Ascending aorta (tissue), 2 donors: ENCODE measurements at regions not wholly inside any gene's neighbourhood (a gene's known extent, or its start where the extent isn't known, plus 50 kb on each side); places are given as distances from the start of the nearest gene placed in this dataset.

ENCODE experiments used
- DNase-seq, 2 donors: peaks; one replicate each; pipeline ENCODE4 v3.0.0-alpha.2; 2019; ENCODE audit warnings: low spot score in 2 of 2
- H3K27ac ChIP-seq, 2 donors: fragments of 200-600 bp; sonication (generic); one replicate each; pipeline ENCODE4 v1.5.1; 2016 to 2017; ENCODE audit warnings: mild to moderate bottlenecking in 1 of 2
- H3K27me3 ChIP-seq: fragments of 200-600 bp; sonication (generic); one replicate; pipeline ENCODE4 v1.5.1; 2017
- H3K36me3 ChIP-seq, 2 donors: fragments of 200-600 bp; sonication (generic); one replicate each; pipeline ENCODE4 v1.5.1; 2016
- H3K4me1 ChIP-seq, 2 donors: fragments of 200-600 bp; sonication (generic); one replicate each; pipeline ENCODE4 v1.5.1; 2016 to 2017; ENCODE audit warnings: mild to moderate bottlenecking in 1 of 2
- H3K4me3 ChIP-seq, 2 donors: fragments of 200-600 bp; sonication (generic); one replicate each; pipeline ENCODE4 v1.5.1; 2016 to 2017; ENCODE audit warnings: mild to moderate bottlenecking in 1 of 2
- H3K9me3 ChIP-seq, 2 donors: fragments of 200-600 bp; sonication (generic); one replicate each; pipeline ENCODE4 v1.5.1; 2016
- CTCF ChIP-seq, 3 experiments: fragments of 200-600 bp in 2 of 3; fragments of 450-650 bp in 1 of 3; sonication (generic) in 2 of 3; IDR thresholded peaks; one replicate each; pipeline ENCODE4 v1.5.1; 2016 to 2019; ENCODE audit warnings: antibody characterized with exemption in 3 of 3, mild to moderate bottlenecking in 1 of 3, moderate library complexity in 1 of 3
- intact Hi-C: fragments of 100-400 bp; cut with DNase I; formaldehyde crosslinking; loops from one replicate; pipeline ENCODE4 v1.15.1; 2023

GRCh38 chr4:10243856-10244255, 127.3 kb upstream of the WDR1 start:
- intact Hi-C loops, result no loop called here
- no peaks in the 10 kb centered on the region for H3K27me3 ChIP-seq

GRCh38 chr4:10240691-10241090, 124.1 kb upstream of the WDR1 start:
- no peak overlapping the region for H3K27ac ChIP-seq
- no peaks in the 10 kb centered on the region for H3K9me3 ChIP-seq
- no peak for DNase-seq
- H3K27me3 ChIP-seq, result no peaks in the 10 kb centered on the region
- no peaks in the 10 kb centered on the region for H3K36me3 ChIP-seq
- no peak overlapping the region for H3K4me3 ChIP-seq
- no peaks in the 10 kb centered on the region for H3K4me1 ChIP-seq
- intact Hi-C loops, result no loop called here
- no peak for TF ChIP-seq CTCF (IDR thresholded peaks at IDR 0.05)

More at GRCh38 chr4:10243856-10244255, 127.3 kb upstream of the WDR1 start:
- DNase-seq, result no peak
- Histone ChIP-seq H3K9me3 (no peaks in the 10 kb centered on the region), H3K4me3 (no peak overlapping the region), H3K4me1 (no peaks in the 10 kb centered on the region), H3K27ac (no peak overlapping the region), H3K36me3 (no peaks in the 10 kb centered on the region)
- TF ChIP-seq CTCF (IDR thresholded peaks at IDR 0.05), result no peak

- no peaks in the 10 kb centered on the region for H3K9me3 ChIP-seq
- no peak overlapping the region for H3K4me3 ChIP-seq
- no peaks in the 10 kb centered on the region for H3K27me3 ChIP-seq
- no peaks in the 10 kb centered on the region for H3K4me1 ChIP-seq
- no peak overlapping the region for H3K27ac ChIP-seq
- DNase-seq, result no peak
- no peaks in the 10 kb centered on the region for H3K36me3 ChIP-seq
- TF ChIP-seq CTCF (IDR thresholded peaks at IDR 0.05), result no peak
- intact Hi-C loops, result no loop called here
Observed at GRCh38 chr4:10239982-10240654, 123.5 kb upstream of the WDR1 start.

GRCh38 chr4:10237131-10237530, 120.5 kb upstream of the WDR1 start:
- no peak for DNase-seq
- no peaks in the 10 kb centered on the region for H3K36me3 ChIP-seq
- peaks cover 0 to under 1% of the 10 kb centered on the region in 2 donors for H3K4me1 ChIP-seq
- no peaks in the 10 kb centered on the region for H3K9me3 ChIP-seq
- intact Hi-C loops, result no loop called here
- no peak overlapping the region for H3K27ac ChIP-seq
- no peak for TF ChIP-seq CTCF (IDR thresholded peaks at IDR 0.05)
- no peak overlapping the region for H3K4me3 ChIP-seq
- no peaks in the 10 kb centered on the region for H3K27me3 ChIP-seq

- no peaks in the 10 kb centered on the region for H3K27me3 ChIP-seq
- H3K4me1 ChIP-seq, result peaks cover 0 to 5% of the 10 kb centered on the region in 2 donors
- H3K9me3 ChIP-seq, result no peaks in the 10 kb centered on the region
- no peak for TF ChIP-seq CTCF (IDR thresholded peaks at IDR 0.05)
- peak overlapping the region; percentile 73 to 80 for H3K27ac ChIP-seq
- intact Hi-C loops, result no loop called here
- DNase-seq, result no peak
- no peak overlapping the region for H3K4me3 ChIP-seq
- no peaks in the 10 kb centered on the region for H3K36me3 ChIP-seq
Observed at GRCh38 chr4:10232114-10232513, 115.5 kb upstream of the WDR1 start.

GRCh38 chr4:10226756-10227155, 110.2 kb upstream of the WDR1 start:
- peak overlapping the region in 1 of 2 donors; percentile 63 for H3K27ac ChIP-seq
- H3K4me3 ChIP-seq, result no peak overlapping the region
- no peak for TF ChIP-seq CTCF (IDR thresholded peaks at IDR 0.05)
- no peaks in the 10 kb centered on the region for H3K9me3 ChIP-seq
- H3K36me3 ChIP-seq, result no peaks in the 10 kb centered on the region
- intact Hi-C loops, result no loop called here
- H3K4me1 ChIP-seq, result peaks cover 0 to 1% of the 10 kb centered on the region in 2 donors
- DNase-seq, result no peak
- no peaks in the 10 kb centered on the region for H3K27me3 ChIP-seq
